Keratinocyte (primary cell): ENCODE measurements at regions not wholly inside any gene's neighbourhood (a gene's known extent, or its start where the extent isn't known, plus 50 kb on each side); places are given as distances from the start of the nearest gene placed in this dataset.

Experiments
- CTCF ChIP-seq, 3 experiments: IDR thresholded peaks in 1 of 3; conservative IDR thresholded peaks in 1 of 3; optimal IDR thresholded peaks in 1 of 3; 2 replicates in 2 of 3; 3 replicates in 1 of 3; pipeline versions ENCODE3 to v1.5.1; 2011; ENCODE audit warnings: low read length in 3 of 3, mild to moderate bottlenecking in 3 of 3, moderate library complexity in 2 of 3, control low read depth in 1 of 3, inconsistent platforms in 1 of 3; ENCODE audit not compliant: insufficient read depth in 2 of 3; ENCODE audit errors: extremely low read depth in 1 of 3
- EZH2 ChIP-seq: IDR thresholded peaks from one replicate; pipeline ENCODE4 v1.6.1; 2012; ENCODE audit warnings: inconsistent platforms, mild to moderate bottlenecking, low read length, moderate library complexity

- TF ChIP-seq CTCF (optimal IDR thresholded peaks at IDR 0.05 in 1 of 3, IDR thresholded peaks at IDR 0.05 in 1 of 3, conservative IDR thresholded peaks at IDR 0.05 in 1 of 3; ENCODE audit: extremely low read depth in 1 of 3, insufficient read depth in 2 of 3, low read length in 3 of 3) (no peak), EZH2 (no peak)
Measured at GRCh38 chr5:28214292-28214691, 1175.9 kb upstream of the CDH9 start.
